22Rv1 (cell line): ENCODE measurements at regions not wholly inside any gene's neighbourhood (a gene's known extent, or its start where the extent isn't known, plus 50 kb on each side); places are given as distances from the start of the nearest gene placed in this dataset.

Source experiments
- H3K27ac ChIP-seq: fragments of 450-650 bp; 2 replicates; pipeline ENCODE4 v1.5.1; 2017
- CTCF ChIP-seq: fragments of 450-650 bp; IDR thresholded peaks from 2 replicates; pipeline ENCODE4 v1.5.1; 2017; ENCODE audit warnings: mild to moderate bottlenecking
- ZFX ChIP-seq: fragments of 450-650 bp; IDR thresholded peaks from 2 replicates; pipeline ENCODE4 v1.6.1; 2017; ENCODE audit warnings: antibody characterized with exemption, borderline replicate concordance

GRCh38 chrX:9180623-9181022 lies 146.7 kb upstream of the FAM9B start:
- TF ChIP-seq CTCF: no peak
- no peak for TF ChIP-seq ZFX
- H3K27ac ChIP-seq: no peak overlapping the region

- no peak overlapping the region for H3K27ac ChIP-seq
- TF ChIP-seq ZFX: no peak
- no peak for TF ChIP-seq CTCF
These were observed 148.1 kb upstream of the FAM9B start for GRCh38 chrX:9182041-9182440.

- no peak overlapping the region for H3K27ac ChIP-seq
- TF ChIP-seq CTCF: no peak
- TF ChIP-seq ZFX: no peak
These were observed 149.6 kb upstream of the FAM9B start for GRCh38 chrX:9183481-9183880.

GRCh38 chrX:9184211-9184610 lies 150.3 kb upstream of the FAM9B start:
- H3K27ac ChIP-seq: no peak overlapping the region
- TF ChIP-seq ZFX: no peak
- TF ChIP-seq CTCF: no peak

- TF ChIP-seq ZFX (no peak), CTCF (no peak)
- no peak overlapping the region for H3K27ac ChIP-seq
These were observed 154.2 kb upstream of the FAM9B start for GRCh38 chrX:9188117-9188516.

- H3K27ac ChIP-seq: no peak overlapping the region
- TF ChIP-seq CTCF (no peak), ZFX (no peak)
These were observed 155.4 kb upstream of the FAM9B start for GRCh38 chrX:9189286-9189685.

GRCh38 chrX:9191392-9191791 lies 157.5 kb upstream of the FAM9B start:
- H3K27ac ChIP-seq: no peak overlapping the region
- TF ChIP-seq CTCF: no peak
- TF ChIP-seq ZFX: no peak
